ENCODE measurements at regions not wholly inside any gene's neighbourhood (a gene's known extent, or its start where the extent isn't known, plus 50 kb on each side); places are given as distances from the start of the nearest gene placed in this dataset.

GRCh38 chr7:86937363-86937878 lies 122.0 kb downstream of the ELAPOR2 start:
- no peak for TF ChIP-seq CTCF (IDR thresholded peaks at IDR 0.05; ENCODE audit: unreplicated experiment)
- Mint-ChIP-seq H3K4me3 (ENCODE audit: low read depth, unreplicated experiment) (no peak overlapping the region), H3K4me1 (ENCODE audit: low read depth, unreplicated experiment) (no peaks in the 10 kb centered on the region), H3K36me3 (ENCODE audit: insufficient read depth, unreplicated experiment) (no peaks in the 10 kb centered on the region), H3K27ac (ENCODE audit: unreplicated experiment) (no peak overlapping the region), H3K27me3 (ENCODE audit: unreplicated experiment) (peaks cover 12% of the 10 kb centered on the region), H3K9me3 (ENCODE audit: low read depth, unreplicated experiment) (no peaks in the 10 kb centered on the region)
- CTCF ChIA-PET = no interaction called here
- no peak for DNase-seq
- no TSS peak for BruUV-seq (replicated peaks)
- intact Hi-C loops (cut with micrococcal nuclease; ENCODE audit: unreplicated experiment) = loop anchor here (10.0 kb wide), 1 partner anchor 477 kb away; no protein-coding TSS in a partner anchor

- no peak for TF ChIP-seq CTCF (IDR thresholded peaks at IDR 0.05; ENCODE audit: unreplicated experiment)
- no peaks in the 10 kb centered on the region for H3K9me3 Mint-ChIP-seq (ENCODE audit: low read depth, unreplicated experiment)
- CTCF ChIA-PET = no interaction called here
- intact Hi-C loops (cut with micrococcal nuclease; ENCODE audit: unreplicated experiment) = loop anchor here (10.0 kb wide), 1 partner anchor 481 kb away; no protein-coding TSS in a partner anchor
- H3K4me3 Mint-ChIP-seq (ENCODE audit: low read depth, unreplicated experiment) = no peak overlapping the region
- H3K4me1 Mint-ChIP-seq (ENCODE audit: low read depth, unreplicated experiment) = no peaks in the 10 kb centered on the region
- H3K27ac Mint-ChIP-seq (ENCODE audit: unreplicated experiment) = no peak overlapping the region
- BruUV-seq (replicated peaks) = no TSS peak
- no peak for DNase-seq
- H3K27me3 Mint-ChIP-seq (ENCODE audit: unreplicated experiment) = peaks cover 12% of the 10 kb centered on the region
- H3K36me3 Mint-ChIP-seq (ENCODE audit: insufficient read depth, unreplicated experiment) = no peaks in the 10 kb centered on the region
Measured at GRCh38 chr7:86933295-86933845, 126.1 kb downstream of the ELAPOR2 start.

GRCh38 chr7:86932038-86932512 lies 127.4 kb downstream of the ELAPOR2 start:
- DNase-seq = no peak

GRCh38 chr7:86931439-86931838 lies 128.0 kb downstream of the ELAPOR2 start:
- Mint-ChIP-seq H3K27ac (ENCODE audit: unreplicated experiment) (no peak overlapping the region), H3K36me3 (ENCODE audit: insufficient read depth, unreplicated experiment) (no peaks in the 10 kb centered on the region), H3K27me3 (ENCODE audit: unreplicated experiment) (peaks cover 12% of the 10 kb centered on the region), H3K4me1 (ENCODE audit: low read depth, unreplicated experiment) (no peaks in the 10 kb centered on the region), H3K9me3 (ENCODE audit: low read depth, unreplicated experiment) (no peaks in the 10 kb centered on the region), H3K4me3 (ENCODE audit: low read depth, unreplicated experiment) (no peak overlapping the region)
- no peak for TF ChIP-seq CTCF (IDR thresholded peaks at IDR 0.05; ENCODE audit: unreplicated experiment)
- CTCF ChIA-PET = no interaction called here
- intact Hi-C loops (cut with micrococcal nuclease; ENCODE audit: unreplicated experiment) = loop anchor here (10.0 kb wide), 1 partner anchor 483 kb away; no protein-coding TSS in a partner anchor
- DNase-seq = no peak
- BruUV-seq (replicated peaks) = no TSS peak

More at GRCh38 chr7:86932038-86932512, 127.4 kb downstream of the ELAPOR2 start:
- Mint-ChIP-seq H3K36me3 (ENCODE audit: insufficient read depth, unreplicated experiment) (no peaks in the 10 kb centered on the region), H3K4me1 (ENCODE audit: low read depth, unreplicated experiment) (no peaks in the 10 kb centered on the region), H3K4me3 (ENCODE audit: low read depth, unreplicated experiment) (no peak overlapping the region), H3K27me3 (ENCODE audit: unreplicated experiment) (peaks cover 12% of the 10 kb centered on the region), H3K9me3 (ENCODE audit: low read depth, unreplicated experiment) (no peaks in the 10 kb centered on the region), H3K27ac (ENCODE audit: unreplicated experiment) (no peak overlapping the region)
- CTCF ChIA-PET = no interaction called here
- no TSS peak for BruUV-seq (replicated peaks)
- intact Hi-C loops (cut with micrococcal nuclease; ENCODE audit: unreplicated experiment) = loop anchor here (10.0 kb wide), 1 partner anchor 483 kb away; no protein-coding TSS in a partner anchor
- no peak for TF ChIP-seq CTCF (IDR thresholded peaks at IDR 0.05; ENCODE audit: unreplicated experiment)

All from Calu3 (cell line).